ENCODE measurements at regions not wholly inside any gene's neighbourhood (a gene's known extent, or its start where the extent isn't known, plus 50 kb on each side); places are given as distances from the start of the nearest gene placed in this dataset.

- DNase-seq (ENCODE audit: low spot score): no peak
Measured at GRCh38 chr14:96931751-96932150, 134.6 kb downstream of the VRK1 start.

GRCh38 chr14:96934638-96935330 is 137.6 kb downstream of the VRK1 start:
- no peak for DNase-seq (ENCODE audit: low spot score)

- DNase-seq (ENCODE audit: low spot score): no peak
Measured at GRCh38 chr14:96938946-96939345, 141.8 kb downstream of the VRK1 start.

GRCh38 chr14:96940009-96940408 is 142.8 kb downstream of the VRK1 start:
- DNase-seq (ENCODE audit: low spot score): no peak

- no peak for DNase-seq (ENCODE audit: low spot score)
Measured at GRCh38 chr14:96944297-96944696, 147.1 kb downstream of the VRK1 start.

GRCh38 chr14:96945721-96946120 is 148.5 kb downstream of the VRK1 start:
- DNase-seq (ENCODE audit: low spot score): no peak

- no peak for DNase-seq (ENCODE audit: low spot score)
Measured at GRCh38 chr14:96949594-96949993, 152.4 kb downstream of the VRK1 start.

GRCh38 chr14:96951511-96951910 is 154.3 kb downstream of the VRK1 start:
- no peak for DNase-seq (ENCODE audit: low spot score)

- DNase-seq (ENCODE audit: low spot score): no peak
Measured at GRCh38 chr14:96953087-96953874, 156.1 kb downstream of the VRK1 start.

GRCh38 chr14:96953875-96954185 is 156.6 kb downstream of the VRK1 start:
- no peak for DNase-seq (ENCODE audit: low spot score)

- DNase-seq (ENCODE audit: low spot score): no peak
Measured at GRCh38 chr14:96956464-96957239, 159.5 kb downstream of the VRK1 start.

GRCh38 chr14:96958057-96958456 is 160.9 kb downstream of the VRK1 start:
- no peak for DNase-seq (ENCODE audit: low spot score)

- no peak for DNase-seq (ENCODE audit: low spot score)
Measured at GRCh38 chr14:96959992-96960391, 162.8 kb downstream of the VRK1 start.

- DNase-seq (ENCODE audit: low spot score): no peak
Measured at GRCh38 chr14:96960598-96961116, 163.5 kb downstream of the VRK1 start.

- no peak for DNase-seq (ENCODE audit: low spot score)
Measured at GRCh38 chr14:96961895-96962294, 164.7 kb downstream of the VRK1 start.

- DNase-seq (ENCODE audit: low spot score): peak; percentile 35
Measured at GRCh38 chr14:96962337-96962736, 165.2 kb downstream of the VRK1 start.

- DNase-seq (ENCODE audit: low spot score): no peak
Measured at GRCh38 chr14:96964726-96965415, 167.7 kb downstream of the VRK1 start.

GRCh38 chr14:96965885-96966595 is 168.9 kb downstream of the VRK1 start:
- no peak for DNase-seq (ENCODE audit: low spot score)

GRCh38 chr14:96975116-96975515 is 177.9 kb downstream of the VRK1 start:
- no peak for DNase-seq (ENCODE audit: low spot score)

GRCh38 chr14:96978525-96979272 is 181.5 kb downstream of the VRK1 start:
- no peak for DNase-seq (ENCODE audit: low spot score)

- no peak for DNase-seq (ENCODE audit: low spot score)
Measured at GRCh38 chr14:96979611-96980074, 182.5 kb downstream of the VRK1 start.
